HG02571 (cell line): ENCODE measurements at regions not wholly inside any gene's neighbourhood (a gene's known extent, or its start where the extent isn't known, plus 50 kb on each side); places are given as distances from the start of the nearest gene placed in this dataset.

Experiments
- ATAC-seq: cut with Tn5 transposase; IDR thresholded peaks from one replicate; pipeline ENCODE4 v1.9.1; 2021; ENCODE audit warnings: mild to moderate bottlenecking, moderate library complexity; ENCODE audit not compliant: unreplicated experiment

DNA sequence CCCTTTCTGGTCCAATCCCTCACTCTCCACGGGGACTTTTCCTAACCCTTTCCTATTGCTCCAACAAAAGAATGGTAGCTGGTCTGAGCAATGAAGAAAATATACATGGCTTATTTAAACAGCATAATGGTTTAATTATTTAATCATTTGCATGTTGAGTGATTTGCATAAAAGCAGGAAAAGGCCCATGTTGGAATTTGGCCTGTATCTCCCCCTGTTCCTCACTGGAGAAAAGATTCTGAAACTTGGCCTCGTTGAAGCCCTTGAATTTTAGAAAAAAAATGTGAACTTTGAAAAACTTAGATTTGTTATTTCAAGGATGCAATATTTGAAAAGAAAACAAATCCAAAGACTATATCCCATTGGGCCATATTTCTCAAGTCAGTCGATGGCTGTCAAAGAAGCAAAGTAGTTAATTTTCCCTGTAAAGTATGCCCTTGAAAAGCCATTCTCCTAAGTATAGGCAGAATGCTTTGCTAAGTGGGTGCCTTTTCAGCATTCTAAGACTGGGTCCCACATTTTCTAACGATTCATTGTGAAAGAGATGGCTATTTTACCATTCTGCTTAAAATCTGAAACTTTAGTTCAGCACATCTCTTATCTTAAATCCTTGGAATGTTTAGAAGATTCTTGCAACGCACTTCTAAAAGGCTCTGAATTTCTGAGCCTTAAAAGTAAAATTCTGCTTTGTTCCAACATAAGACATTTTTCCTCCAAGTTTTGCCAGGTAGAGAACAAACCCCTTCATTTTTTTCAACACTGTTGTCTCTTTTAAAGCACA, 428.8 kb downstream of the ARHGEF28 start:
- no peak for ATAC-seq

DNA sequence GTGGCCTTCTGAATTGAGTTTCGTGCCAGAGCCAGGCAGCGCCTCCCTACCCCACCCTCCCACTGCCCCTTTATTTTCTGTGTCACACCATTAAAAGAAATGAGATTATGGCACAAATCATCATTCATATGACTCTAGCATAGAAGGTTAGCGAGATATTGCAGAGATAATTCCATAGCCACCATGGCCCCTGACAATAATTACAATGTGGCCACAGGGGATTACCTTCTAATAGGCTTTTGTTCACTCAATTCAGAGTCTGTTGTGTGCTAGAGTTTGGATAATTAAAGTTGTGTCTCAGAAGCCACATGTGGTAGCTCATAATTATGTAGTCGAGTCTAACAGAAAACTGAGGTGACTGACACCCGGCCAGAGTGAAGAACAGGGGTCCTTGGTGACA, 428.1 kb downstream of the ARHGEF28 start:
- ATAC-seq: no peak

DNA sequence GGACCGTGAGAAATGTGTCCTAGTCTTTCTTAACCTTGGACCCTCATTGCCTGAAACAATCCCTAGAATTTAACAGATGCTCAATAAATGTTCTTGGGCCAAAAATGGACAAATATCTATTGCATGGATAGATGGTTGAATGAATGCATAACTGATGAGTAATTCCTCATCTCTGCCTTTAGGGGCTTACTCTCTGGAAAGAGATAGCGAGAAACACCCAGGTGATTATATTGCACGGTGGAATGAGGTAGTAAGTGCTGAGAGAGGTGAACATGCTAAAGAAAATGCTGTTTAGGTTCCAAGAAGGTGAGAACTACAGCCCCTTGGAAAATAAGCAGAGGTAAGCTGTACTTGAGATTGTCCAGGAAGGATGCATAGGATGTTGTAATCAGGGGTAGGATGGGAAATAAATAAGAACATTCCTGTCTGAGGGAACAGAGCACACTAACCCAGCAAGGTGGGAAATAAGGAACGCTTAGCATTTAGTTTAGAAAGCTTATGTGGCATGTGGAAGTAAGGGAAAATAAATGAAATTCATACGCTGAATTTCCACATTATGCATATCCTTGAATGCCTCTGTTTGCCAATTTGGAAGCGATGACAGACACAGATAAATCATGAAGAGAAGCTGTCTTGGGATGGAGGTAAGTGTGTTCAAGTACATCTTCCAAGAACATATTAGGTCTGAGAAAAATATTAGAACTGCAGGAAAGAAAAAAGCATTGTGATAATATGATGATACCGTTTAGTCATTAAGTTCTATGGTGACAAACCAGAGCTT, 426.6 kb downstream of the ARHGEF28 start:
- ATAC-seq: no peak

DNA sequence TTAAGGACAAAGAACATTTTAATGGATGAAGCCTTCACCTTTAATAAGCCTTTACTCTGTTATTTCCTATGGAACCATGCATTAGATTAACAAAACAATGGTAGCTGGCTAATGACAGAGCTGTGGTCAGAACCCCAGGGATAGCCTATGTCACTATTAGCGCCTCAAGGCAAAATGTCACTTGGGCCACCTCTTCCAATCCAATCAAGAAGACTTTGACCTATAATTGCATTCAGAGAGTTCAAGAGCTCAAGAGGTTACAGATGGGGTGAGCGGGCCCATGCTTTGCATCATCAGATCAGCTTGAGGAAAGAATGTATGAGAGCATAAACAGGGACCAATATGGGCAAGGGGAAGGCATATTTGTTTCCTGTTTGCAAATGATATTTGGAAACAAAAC, 425.1 kb downstream of the ARHGEF28 start:
- no peak for ATAC-seq

GRCh38 chr5:74044936-74045335, 418.9 kb downstream of the ARHGEF28 start:
- ATAC-seq: no peak

DNA sequence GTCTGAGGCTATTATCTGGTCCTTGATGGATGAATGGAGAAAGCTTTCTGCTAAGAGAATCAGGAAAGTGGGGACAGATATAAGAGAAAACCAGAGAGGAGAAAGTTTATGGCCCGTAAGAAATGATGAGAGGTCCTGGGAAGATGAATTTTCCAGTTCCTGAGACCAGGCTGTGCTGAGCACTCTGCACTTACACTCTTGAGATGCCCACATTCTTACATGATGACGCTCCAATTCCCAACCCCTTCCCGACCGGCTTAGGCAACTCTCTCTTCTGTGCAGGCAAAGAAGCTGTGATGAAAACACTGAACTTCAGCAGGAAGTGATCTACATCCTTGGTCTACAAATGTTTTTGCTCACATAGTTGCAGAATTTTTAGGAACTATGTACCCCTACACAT, 417.0 kb downstream of the ARHGEF28 start:
- ATAC-seq: no peak

DNA sequence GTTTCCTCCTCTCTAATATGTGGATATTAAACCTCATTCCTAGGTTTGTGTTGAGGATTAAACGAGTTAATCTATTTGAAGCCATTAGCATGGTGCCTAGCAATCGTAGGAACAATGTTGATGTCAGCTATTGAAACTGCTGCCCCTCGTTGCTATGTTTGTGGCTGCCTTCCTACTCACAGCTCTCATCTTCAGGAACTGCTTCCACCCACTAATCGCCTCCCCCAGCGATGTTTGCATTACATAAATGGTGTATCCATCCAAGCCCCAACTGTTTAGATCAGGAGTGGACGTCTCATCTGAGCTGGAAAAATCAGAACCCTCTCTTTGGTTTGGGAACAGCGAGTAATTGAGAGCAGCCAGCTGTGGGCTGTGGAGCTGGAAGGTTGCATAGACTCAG, 416.6 kb downstream of the ARHGEF28 start:
- ATAC-seq: no peak

GRCh38 chr5:74041913-74042312, 415.9 kb downstream of the ARHGEF28 start:
- no peak for ATAC-seq

DNA sequence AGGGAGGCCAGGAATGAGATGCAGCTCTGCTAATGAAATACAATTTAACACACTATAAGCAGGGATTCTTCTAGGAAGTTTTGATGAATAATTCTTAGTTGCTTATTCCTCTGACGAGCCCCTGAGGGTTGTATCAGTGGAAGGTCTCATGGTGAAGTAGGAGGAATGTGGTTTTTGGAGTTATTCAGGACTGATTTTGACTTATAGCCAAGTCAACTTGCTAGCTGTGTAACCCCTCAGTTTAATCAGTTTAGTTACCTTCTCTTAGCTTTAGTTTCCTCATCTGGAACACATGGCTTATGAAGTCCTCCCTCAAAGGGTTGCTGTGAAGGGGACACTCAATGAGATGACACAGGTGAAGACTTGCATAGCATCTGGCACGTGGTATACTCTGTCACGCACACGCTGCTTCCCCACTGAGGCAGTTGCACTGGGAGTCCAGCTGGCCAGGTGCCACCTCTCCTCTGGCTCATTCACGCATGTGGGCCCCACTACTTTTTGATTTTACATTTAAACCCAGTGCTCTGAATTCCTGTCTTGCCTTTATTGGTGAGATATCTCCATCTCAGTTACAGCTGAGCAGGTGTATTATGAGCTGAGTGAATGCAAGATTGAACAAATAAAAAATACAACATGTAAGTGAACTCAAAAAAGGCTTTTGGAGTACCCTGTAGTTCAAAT, 415.0 kb downstream of the ARHGEF28 start:
- no peak for ATAC-seq

DNA sequence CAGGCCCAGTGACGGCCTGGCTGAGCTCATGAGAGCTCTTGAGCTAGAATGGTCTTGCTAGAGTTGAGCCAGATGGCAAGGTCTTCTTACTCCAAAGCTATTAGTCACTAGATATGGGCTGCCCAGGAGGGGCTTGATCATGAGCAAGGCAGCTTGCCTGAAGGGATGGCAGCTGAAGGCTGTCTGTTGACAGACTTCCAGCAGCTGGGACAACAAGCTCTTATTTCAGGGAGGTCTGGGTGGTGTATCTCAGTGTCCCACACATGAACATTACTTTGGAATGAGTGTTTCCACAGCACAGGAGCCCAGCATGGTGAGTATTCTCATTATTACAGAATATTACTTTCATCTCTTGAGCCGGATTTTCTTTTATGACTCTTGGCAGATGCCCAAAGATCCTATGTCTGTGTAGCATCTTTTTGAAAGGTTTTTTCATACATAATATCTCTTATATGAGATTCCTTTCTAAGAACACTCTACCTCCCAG, 414.1 kb downstream of the ARHGEF28 start:
- no peak for ATAC-seq

DNA sequence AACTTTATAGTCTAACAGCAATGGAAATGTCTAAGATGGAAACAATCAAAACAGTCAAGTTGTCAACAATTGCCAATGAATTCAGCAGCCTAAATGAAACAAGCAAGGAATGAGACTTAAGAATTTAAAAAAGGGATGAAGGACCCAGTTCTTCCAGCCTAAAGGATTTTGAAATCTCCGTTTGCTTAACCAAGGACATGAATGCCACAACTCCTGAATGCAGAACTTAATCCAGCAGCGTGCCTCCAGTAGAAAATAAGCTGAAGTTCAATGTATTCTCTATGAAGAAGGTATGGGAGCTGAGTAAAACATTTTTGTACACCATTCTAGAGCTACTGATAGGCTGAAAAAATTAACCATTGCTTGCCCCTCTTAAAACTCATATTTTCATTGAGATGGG, 411.3 kb downstream of the ARHGEF28 start:
- ATAC-seq: no peak

DNA sequence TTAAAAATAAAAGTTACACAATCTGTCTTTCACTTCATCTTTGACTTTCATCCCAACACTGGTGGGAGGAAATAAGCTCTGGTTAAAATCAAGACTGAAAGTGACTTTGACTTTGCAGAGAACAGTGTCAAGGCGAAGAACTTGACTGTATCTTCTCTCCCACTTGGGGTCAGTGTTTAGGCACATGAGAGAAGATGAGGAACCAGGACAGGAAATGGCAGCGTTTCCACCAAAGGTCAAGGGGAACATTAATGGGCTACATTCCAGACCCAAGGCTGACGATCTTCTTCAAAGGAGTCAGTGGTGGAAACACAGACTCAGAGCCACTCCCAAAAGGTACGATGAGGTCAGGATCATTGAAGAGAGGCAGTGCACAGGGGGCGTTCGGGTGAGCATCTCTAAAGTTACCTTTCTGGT, 409.5 kb downstream of the ARHGEF28 start:
- no peak for ATAC-seq

GRCh38 chr5:74034733-74035132, 408.7 kb downstream of the ARHGEF28 start:
- no peak for ATAC-seq

GRCh38 chr5:74032617-74033016, 406.6 kb downstream of the ARHGEF28 start:
- no peak for ATAC-seq

GRCh38 chr5:74031536-74031935, 405.5 kb downstream of the ARHGEF28 start:
- ATAC-seq: no peak

GRCh38 chr5:74030821-74031220, 404.8 kb downstream of the ARHGEF28 start:
- ATAC-seq: no peak

DNA sequence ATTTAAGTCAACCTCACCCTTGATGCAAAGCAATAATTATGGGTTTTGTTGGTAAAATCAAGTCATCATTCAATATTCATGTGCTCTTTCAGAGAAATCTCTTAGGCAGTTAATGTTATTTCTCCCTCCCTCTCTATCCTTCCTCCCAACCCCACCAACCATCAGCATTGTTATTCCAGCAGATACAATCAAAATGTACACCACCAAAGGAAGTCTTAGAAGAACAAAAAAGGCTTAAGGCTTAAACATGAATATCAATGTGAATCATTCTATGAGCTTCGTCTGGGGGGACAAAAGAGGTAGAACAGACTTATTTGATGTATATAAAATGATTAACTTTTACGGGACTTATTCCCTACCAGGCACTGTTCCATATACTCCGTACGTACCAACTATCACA, 404.4 kb downstream of the ARHGEF28 start:
- no peak for ATAC-seq

GRCh38 chr5:74028976-74029375, 403.0 kb downstream of the ARHGEF28 start:
- ATAC-seq: no peak

- no peak for ATAC-seq
These were observed 402.4 kb downstream of the ARHGEF28 start for GRCh38 chr5:74028406-74028805.

- no peak for ATAC-seq
These were observed 401.8 kb downstream of the ARHGEF28 start for GRCh38 chr5:74027732-74028338.

DNA sequence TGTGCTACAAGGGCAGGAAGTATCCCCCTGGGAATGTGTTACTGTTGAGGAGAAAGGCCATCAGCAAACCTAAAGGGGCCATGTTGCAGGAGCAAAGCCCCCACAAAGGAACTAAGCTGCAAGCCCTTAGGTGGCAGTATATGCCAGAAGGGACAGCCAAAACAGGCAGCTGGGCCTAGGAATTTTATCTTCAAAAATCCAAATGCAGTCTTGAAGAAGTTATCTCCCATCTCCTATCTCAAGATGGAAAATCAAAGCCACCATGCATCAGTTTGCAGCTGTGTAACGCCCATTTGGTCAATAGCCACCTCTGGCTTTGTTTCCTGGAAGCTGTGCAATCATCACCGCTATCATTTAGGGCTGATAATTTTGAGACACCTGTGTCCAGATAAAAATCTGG, 400.3 kb downstream of the ARHGEF28 start:
- ATAC-seq: no peak
